Trophoblast cell (in vitro differentiated cells and primary cell): ENCODE measurements at regions not wholly inside any gene's neighbourhood (a gene's known extent, or its start where the extent isn't known, plus 50 kb on each side); places are given as distances from the start of the nearest gene placed in this dataset.
"Not testable (repeated sequence)": the region's sequence is repeated elsewhere in the genome, so short reads cannot be mapped to it uniquely, and the experiment has no call there.

ENCODE experiments used
- DNase-seq, 2 donors: peaks; one replicate each; pipeline ENCODE4 v3.0.0-alpha.2; 2016
- H2AFZ ChIP-seq: 2 replicates; pipeline ENCODE4 v1.6.1; 2013; ENCODE audit warnings: low read length, moderate library complexity, mild to moderate bottlenecking; ENCODE audit not compliant: insufficient read depth, poor library complexity
- H2AK5ac ChIP-seq: 2 replicates; pipeline ENCODE4 v1.6.1; 2013; ENCODE audit warnings: mild to moderate bottlenecking, low read length
- H2BK120ac ChIP-seq: 2 replicates; pipeline ENCODE4 v1.6.1; 2013; ENCODE audit warnings: low read length, mild to moderate bottlenecking, moderate library complexity; ENCODE audit not compliant: insufficient read depth, poor library complexity
- H2BK12ac ChIP-seq: 2 replicates; pipeline ENCODE4 v1.6.1; 2013; ENCODE audit warnings: mild to moderate bottlenecking, low read length, moderate library complexity
- H2BK5ac ChIP-seq: 2 replicates; pipeline ENCODE4 v1.6.1; 2013; ENCODE audit warnings: low read length, low read depth, moderate library complexity, mild to moderate bottlenecking; ENCODE audit not compliant: poor library complexity
- H3K14ac ChIP-seq: 2 replicates; pipeline ENCODE4 v1.6.1; 2013; ENCODE audit warnings: mild to moderate bottlenecking, low read length
- H3K18ac ChIP-seq: 2 replicates; pipeline ENCODE4 v1.6.1; 2013; ENCODE audit warnings: mild to moderate bottlenecking, low read length
- H3K23ac ChIP-seq: 2 replicates; pipeline ENCODE4 v1.6.1; 2013; ENCODE audit warnings: low read length
- H3K27ac ChIP-seq: 2 replicates; pipeline ENCODE4 v1.5.1; 2013; ENCODE audit warnings: low read depth, mild to moderate bottlenecking, inconsistent platforms, low read length, moderate library complexity
- H3K27me3 ChIP-seq: 2 replicates; pipeline ENCODE4 v1.6.1; 2013; ENCODE audit warnings: inconsistent platforms, mild to moderate bottlenecking, low read length, moderate library complexity; ENCODE audit not compliant: insufficient read depth
- H3K36me3 ChIP-seq, 2 experiments: 1 replicate in 1 of 2; 2 replicates in 1 of 2; pipeline ENCODE4 v1.6.1; 2013; ENCODE audit warnings: low read length in 2 of 2, mild to moderate bottlenecking in 2 of 2, moderate library complexity in 1 of 2; ENCODE audit not compliant: insufficient read depth in 2 of 2, control insufficient read depth in 1 of 2
- H3K4ac ChIP-seq: 2 replicates; pipeline ENCODE4 v1.6.1; 2013; ENCODE audit warnings: low read depth, mild to moderate bottlenecking, low read length, moderate library complexity
- H3K4me1 ChIP-seq, 2 experiments: 1 replicate in 1 of 2; 2 replicates in 1 of 2; pipeline ENCODE4 v1.6.1; 2013; ENCODE audit warnings: low read length in 2 of 2, mild to moderate bottlenecking in 2 of 2, moderate library complexity in 1 of 2; ENCODE audit not compliant: insufficient read depth in 2 of 2, control insufficient read depth in 1 of 2
- H3K4me2 ChIP-seq: 2 replicates; pipeline ENCODE4 v1.6.1; 2013; ENCODE audit warnings: inconsistent platforms, mild to moderate bottlenecking, low read length, moderate library complexity
- H3K4me3 ChIP-seq: 2 replicates; pipeline ENCODE4 v1.5.1; 2013; ENCODE audit warnings: mild to moderate bottlenecking, low read depth, low read length, inconsistent platforms
- H3K79me1 ChIP-seq: one replicate; pipeline ENCODE4 v1.6.1; 2013; ENCODE audit warnings: low read length
- H3K79me2 ChIP-seq: 2 replicates; pipeline ENCODE4 v1.6.1; 2013; ENCODE audit warnings: low read length, mild to moderate bottlenecking; ENCODE audit not compliant: control insufficient read depth, insufficient read depth, poor library complexity
- H3K9ac ChIP-seq: 2 replicates; pipeline ENCODE4 v1.6.1; 2013; ENCODE audit warnings: mild to moderate bottlenecking, low read length
- H3K9me3 ChIP-seq: 2 replicates; pipeline ENCODE4 v1.6.1; 2013; ENCODE audit warnings: low read depth, mild to moderate bottlenecking, control low read depth, inconsistent platforms, low read length; ENCODE audit not compliant: insufficient read depth
- H4K12ac ChIP-seq: 2 replicates; pipeline ENCODE4 v1.6.1; 2013; ENCODE audit warnings: low read depth, mild to moderate bottlenecking, low read length, moderate library complexity
- H4K8ac ChIP-seq: 2 replicates; pipeline ENCODE4 v1.6.1; 2013; ENCODE audit warnings: low read depth, mild to moderate bottlenecking, low read length, moderate library complexity
- H4K91ac ChIP-seq: one replicate; pipeline ENCODE4 v1.6.1; 2013; ENCODE audit warnings: low read depth, mild to moderate bottlenecking, low read length, moderate library complexity
- WGBS: extraction: QIAGEN DNeasy Blood & Tissue Kit; methylation state at CpG from one replicate; pipeline ENCODE4 v1.1.7; 2013; ENCODE audit warnings: missing lambda C conversion rate; ENCODE audit not compliant: insufficient read length, insufficient coverage; ENCODE audit errors: extremely low coverage; 5-methylcytosine and 5-hydroxymethylcytosine counted together

DNA sequence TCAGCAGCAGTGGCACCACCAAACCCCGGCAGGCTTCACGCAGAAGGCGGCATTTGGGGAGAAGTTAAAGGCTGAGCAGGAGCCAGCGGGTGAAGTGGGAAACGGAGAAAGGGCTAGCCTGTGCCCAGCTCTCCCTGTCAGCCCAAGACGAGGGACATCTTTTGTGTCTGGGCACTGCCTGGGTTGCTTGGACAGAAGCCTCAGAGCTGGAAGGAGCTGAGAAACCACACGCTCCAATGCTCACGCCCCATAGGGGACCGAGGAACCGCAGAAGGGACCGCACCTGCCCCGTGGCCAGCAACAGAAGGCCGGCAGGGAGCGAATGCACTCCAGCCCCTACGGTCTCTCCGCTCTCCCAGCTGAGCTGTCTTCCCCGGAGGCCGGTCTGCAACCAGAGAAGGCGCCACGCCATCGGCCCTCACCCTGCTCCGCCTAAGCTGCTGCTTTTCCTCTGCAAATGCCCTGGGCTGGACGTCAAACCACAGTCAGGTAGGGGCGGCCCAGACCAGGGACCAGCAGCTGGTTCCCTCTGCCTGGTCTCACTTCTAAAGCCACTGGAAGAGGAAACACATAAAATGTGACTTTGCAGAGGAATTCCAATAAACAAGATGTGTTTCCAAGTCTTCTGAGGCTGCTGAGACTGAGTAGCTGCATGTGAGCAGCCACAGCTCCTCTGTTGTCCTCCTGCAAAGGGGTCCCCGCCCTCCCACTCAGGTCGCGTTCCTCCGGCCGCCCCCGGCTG is 182.4 kb upstream of the ZNF469 start:
- H3K9me3 ChIP-seq, H3K36me3 ChIP-seq, H3K27ac ChIP-seq, H3K14ac ChIP-seq, H4K12ac ChIP-seq, H2AFZ ChIP-seq, H3K23ac ChIP-seq, H3K18ac ChIP-seq, DNase-seq, H2BK5ac ChIP-seq, H4K91ac ChIP-seq, H3K9ac ChIP-seq, H3K4ac ChIP-seq, H3K79me2 ChIP-seq, H2BK12ac ChIP-seq, H3K4me2 ChIP-seq, H4K8ac ChIP-seq, H3K4me3 ChIP-seq, H2AK5ac ChIP-seq, H2BK120ac ChIP-seq, H3K4me1 ChIP-seq, H3K79me1 ChIP-seq, H3K27me3 ChIP-seq: not testable (repeated sequence)
- WGBS, result no CpG with 5 or more reads among the region's 30 CpGs

DNA sequence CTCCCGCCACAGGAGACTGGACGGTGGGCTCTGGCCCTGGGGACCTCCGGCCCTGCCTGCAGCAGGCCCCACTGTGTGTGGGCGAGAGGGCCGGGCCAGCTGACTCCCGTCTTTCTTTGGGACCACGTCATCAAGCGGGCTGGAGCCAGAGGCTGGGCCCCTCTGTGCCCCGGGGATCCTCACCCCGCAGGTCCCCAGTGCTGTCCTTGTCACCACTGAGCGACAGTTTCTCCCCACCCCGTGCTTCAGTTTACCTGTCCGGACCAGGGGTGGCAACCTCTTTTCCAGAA is 181.9 kb upstream of the ZNF469 start:
- no peak overlapping the region for H3K9ac ChIP-seq
- no peak overlapping the region for H3K23ac ChIP-seq
- no peak overlapping the region for H2AK5ac ChIP-seq
- H3K9me3 ChIP-seq, result peaks cover 4% of the 10 kb centered on the region
- H4K8ac ChIP-seq, result no peak overlapping the region
- H3K36me3 ChIP-seq, result no peaks in the 10 kb centered on the region
- H4K12ac ChIP-seq, result no peak overlapping the region
- no peaks in the 10 kb centered on the region for H3K79me1 ChIP-seq
- no peak overlapping the region for H4K91ac ChIP-seq
- WGBS, result no CpG with 5 or more reads among the region's 13 CpGs
- H3K4me2 ChIP-seq, result no peak overlapping the region
- H2AFZ ChIP-seq, result no peak overlapping the region
- H3K4me1 ChIP-seq, result no peaks in the 10 kb centered on the region
- no peak for DNase-seq
- H3K27ac ChIP-seq, result no peak overlapping the region
- no peak overlapping the region for H2BK120ac ChIP-seq
- H3K18ac ChIP-seq, result no peak overlapping the region
- H3K4ac ChIP-seq, result no peak overlapping the region
- H3K14ac ChIP-seq, result no peak overlapping the region
- H3K79me2 ChIP-seq, result peaks cover 2% of the 10 kb centered on the region
- no peak overlapping the region for H3K4me3 ChIP-seq
- H2BK5ac ChIP-seq, result no peak overlapping the region
- no peak overlapping the region for H2BK12ac ChIP-seq
- no peaks in the 10 kb centered on the region for H3K27me3 ChIP-seq

DNA sequence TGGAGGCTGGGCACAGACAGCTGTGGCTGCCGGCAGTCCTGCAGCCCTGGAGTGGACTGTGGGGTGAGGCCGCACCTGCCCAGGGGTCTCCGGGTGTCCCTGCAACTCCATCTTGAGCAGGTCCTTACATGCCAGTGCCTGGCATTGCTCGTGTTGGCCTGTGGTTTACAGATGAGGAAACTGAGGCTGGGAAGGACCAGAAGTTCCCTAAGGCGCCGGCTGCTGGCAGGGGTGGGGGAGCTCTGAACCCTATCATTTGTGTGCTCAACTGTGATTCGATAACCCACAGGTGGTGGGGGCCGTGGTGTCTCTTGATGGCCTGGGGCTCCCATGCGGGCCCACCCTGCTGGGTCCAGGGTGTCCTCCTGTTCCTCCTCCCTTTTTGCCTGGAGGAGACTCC is 181.1 kb upstream of the ZNF469 start:
- H2AFZ ChIP-seq, H3K23ac ChIP-seq, H3K9me3 ChIP-seq, H3K4me1 ChIP-seq, H3K79me1 ChIP-seq, DNase-seq, H3K27me3 ChIP-seq, H2BK12ac ChIP-seq, H3K4me3 ChIP-seq, H3K9ac ChIP-seq, H3K14ac ChIP-seq, H2AK5ac ChIP-seq, H3K4ac ChIP-seq, H4K12ac ChIP-seq, H3K79me2 ChIP-seq, H3K4me2 ChIP-seq, H4K91ac ChIP-seq, H4K8ac ChIP-seq, H2BK120ac ChIP-seq, H2BK5ac ChIP-seq, H3K27ac ChIP-seq, H3K18ac ChIP-seq, H3K36me3 ChIP-seq: not testable (repeated sequence)
- no CpG with 5 or more reads among the region's 9 CpGs for WGBS

GRCh38 chr16:88202207-88202745 is 180.5 kb upstream of the ZNF469 start:
- no peak overlapping the region for H2AFZ ChIP-seq

More at GRCh38 chr16:88202207-88202745, 180.5 kb upstream of the ZNF469 start:
- no CpG with 5 or more reads among the region's 13 CpGs for WGBS
- Histone ChIP-seq H2BK12ac (no peak overlapping the region), H3K4me3 (no peak overlapping the region), H4K12ac (no peak overlapping the region), H3K23ac (no peak overlapping the region), H3K36me3 (no peaks in the 10 kb centered on the region), H2BK5ac (no peak overlapping the region), H3K79me1 (no peaks in the 10 kb centered on the region), H2BK120ac (no peak overlapping the region), H3K4ac (no peak overlapping the region), H2AK5ac (no peak overlapping the region), H3K4me1 (no peaks in the 10 kb centered on the region), H3K14ac (no peak overlapping the region), H3K27me3 (no peaks in the 10 kb centered on the region), H3K27ac (no peak overlapping the region), H4K8ac (no peak overlapping the region), H3K18ac (no peak overlapping the region), H3K4me2 (no peak overlapping the region), H3K9me3 (peaks cover 4% of the 10 kb centered on the region), H3K9ac (no peak overlapping the region), H4K91ac (no peak overlapping the region), H3K79me2 (no peaks in the 10 kb centered on the region)
- no peak for DNase-seq
